Amniotic stem cell (primary cell): ENCODE measurements at regions not wholly inside any gene's neighbourhood (a gene's known extent, or its start where the extent isn't known, plus 50 kb on each side); places are given as distances from the start of the nearest gene placed in this dataset.

Experiments
- DNase-seq: peaks from one replicate; lab custom pipeline; 2025; lab: John Stamatoyannopoulos, UW

GRCh38 chr2:121961761-121962160 lies 206.3 kb downstream of the TSN start:
- DNase-seq: no peak

- DNase-seq: no peak
Observed at GRCh38 chr2:121965661-121966060, 210.2 kb downstream of the TSN start.

- DNase-seq: no peak
Observed at GRCh38 chr2:121966663-121967062, 211.2 kb downstream of the TSN start.

GRCh38 chr2:121969166-121969565 lies 213.7 kb downstream of the TSN start:
- no peak for DNase-seq

GRCh38 chr2:121969766-121970639 lies 214.6 kb downstream of the TSN start:
- no peak for DNase-seq

- no peak for DNase-seq
Observed at GRCh38 chr2:121972203-121972602, 216.8 kb downstream of the TSN start.

- DNase-seq: peak; percentile 48
Observed at GRCh38 chr2:121974897-121975661, 219.6 kb downstream of the TSN start.

GRCh38 chr2:121976926-121977325 lies 221.5 kb downstream of the TSN start:
- DNase-seq: no peak

- DNase-seq: no peak
Observed at GRCh38 chr2:121977326-121977725, 221.9 kb downstream of the TSN start.

GRCh38 chr2:121992700-121993099 lies 237.2 kb downstream of the TSN start:
- no peak for DNase-seq

GRCh38 chr2:121993682-121994081 lies 238.2 kb downstream of the TSN start:
- no peak for DNase-seq

GRCh38 chr2:121994238-121995206 lies 239.1 kb downstream of the TSN start:
- no peak for DNase-seq

- DNase-seq: no peak
Observed at GRCh38 chr2:121998751-121999150, 243.3 kb downstream of the TSN start.

GRCh38 chr2:121999264-121999663 lies 243.8 kb downstream of the TSN start:
- DNase-seq: no peak

GRCh38 chr2:122000556-122001340 lies 245.3 kb downstream of the TSN start:
- DNase-seq: no peak

GRCh38 chr2:122001441-122001874 lies 246.0 kb downstream of the TSN start:
- no peak for DNase-seq

- no peak for DNase-seq
Observed at GRCh38 chr2:122003196-122003940, 247.9 kb downstream of the TSN start.

- no peak for DNase-seq
Observed at GRCh38 chr2:122007126-122007525, 251.7 kb downstream of the TSN start.

GRCh38 chr2:122007577-122007976 lies 252.1 kb downstream of the TSN start:
- DNase-seq: no peak

GRCh38 chr2:122009561-122009960 lies 254.1 kb downstream of the TSN start:
- no peak for DNase-seq
